PC-9 (cell line): ENCODE measurements at regions not wholly inside any gene's neighbourhood (a gene's known extent, or its start where the extent isn't known, plus 50 kb on each side); places are given as distances from the start of the nearest gene placed in this dataset.

Experiments
- BruUV-seq: library from RNA; stranded (reverse); fragments of 400-500 nt; replicated peaks from 2 replicates; lab custom pipeline; 2021; lab: Mats Ljungman, UMichigan
- CTCF ChIA-PET: fragments of 300-600 bp; sonication (Branson Sonifier 250); formaldehyde crosslinking; loops from one replicate; lab custom pipeline; 2022; ENCODE audit warnings: antibody characterized with exemption; lab: Charles Lee
- POLR2A ChIA-PET: fragments of 300-600 bp; sonication (Branson Sonifier 250); formaldehyde crosslinking; loops from one replicate; lab custom pipeline; 2022; ENCODE audit warnings: antibody characterized with exemption; ENCODE audit not compliant: unreplicated experiment; lab: Charles Lee
- DNase-seq, 2 experiments: peaks; one replicate each; pipeline versions ENCODE4 v3.0.0 to v3.0.0-alpha.2; 2015 to 2022; ENCODE audit warnings: mixed read lengths in 1 of 2
- H2AFZ ChIP-seq: fragments of 200-600 bp; sonication (generic); 2 replicates; pipeline ENCODE4 v1.8.1; 2017; ENCODE audit warnings: antibody characterized with exemption
- H3F3A ChIP-seq: fragments of 200-600 bp; sonication (generic); 2 replicates; pipeline ENCODE4 v1.8.1; 2017; ENCODE audit warnings: antibody characterized with exemption, mild to moderate bottlenecking, low read depth; ENCODE audit not compliant: insufficient read depth
- H3K27ac ChIP-seq: fragments of 200-600 bp; sonication (generic); 2 replicates; pipeline ENCODE4 v1.6.1; 2016; ENCODE audit warnings: mixed run types
- H3K27me3 ChIP-seq: fragments of 200-600 bp; sonication (generic); 2 replicates; pipeline ENCODE4 v1.6.1; 2016; ENCODE audit warnings: low read depth, mixed run types; ENCODE audit not compliant: insufficient read depth
- H3K36me3 ChIP-seq: fragments of 200-600 bp; sonication (generic); 2 replicates; pipeline ENCODE4 v1.6.1; 2016; ENCODE audit warnings: low read depth, mixed run types
- H3K4me1 ChIP-seq: fragments of 200-600 bp; sonication (generic); replicated peaks from 2 replicates; pipeline ENCODE4 v1.6.1; 2016; ENCODE audit warnings: mixed run types; ENCODE audit not compliant: insufficient read depth
- H3K4me2 ChIP-seq: fragments of 200-600 bp; sonication (generic); 2 replicates; pipeline ENCODE4 v1.6.1; 2017; ENCODE audit warnings: mixed run types
- H3K4me3 ChIP-seq: fragments of 200-600 bp; sonication (generic); 2 replicates; pipeline ENCODE4 v1.6.1; 2016; ENCODE audit warnings: mixed run types
- H3K79me2 ChIP-seq: fragments of 200-600 bp; sonication (generic); 2 replicates; pipeline ENCODE4 v1.6.1; 2017; ENCODE audit warnings: low read depth, mixed run types
- H3K9me2 ChIP-seq: fragments of 200-600 bp; sonication (generic); 2 replicates; pipeline ENCODE4 v1.8.1; 2017; ENCODE audit warnings: mild to moderate bottlenecking; ENCODE audit not compliant: insufficient read depth
- H3K9me3 ChIP-seq: fragments of 200-600 bp; sonication (generic); 2 replicates; pipeline ENCODE4 v1.8.1; 2016; ENCODE audit warnings: low read depth; ENCODE audit not compliant: insufficient read depth
- H4K20me1 ChIP-seq: fragments of 200-600 bp; sonication (generic); 2 replicates; pipeline ENCODE4 v1.8.1; 2017; ENCODE audit not compliant: insufficient read depth
- EZH2 ChIP-seq: fragments of 200-600 bp; sonication (generic); IDR thresholded peaks from 2 replicates; pipeline ENCODE4 v1.8.0; 2017; ENCODE audit warnings: antibody characterized with exemption, low read depth
- intact Hi-C: fragments of 100-400 bp; cut with micrococcal nuclease; formaldehyde crosslinking; loops from one replicate; pipeline ENCODE4 v1.10.0; 2022; ENCODE audit not compliant: unreplicated experiment
- TF ChIP-seq, protein P1 (sequence below): fragments of 200-600 bp; sonication (generic); conservative IDR thresholded peaks from 2 replicates; pipeline ENCODE4 v1.6.1; 2017; ENCODE audit warnings: mixed run types, antibody characterized with exemption, mild to moderate bottlenecking, moderate library complexity

DNA sequence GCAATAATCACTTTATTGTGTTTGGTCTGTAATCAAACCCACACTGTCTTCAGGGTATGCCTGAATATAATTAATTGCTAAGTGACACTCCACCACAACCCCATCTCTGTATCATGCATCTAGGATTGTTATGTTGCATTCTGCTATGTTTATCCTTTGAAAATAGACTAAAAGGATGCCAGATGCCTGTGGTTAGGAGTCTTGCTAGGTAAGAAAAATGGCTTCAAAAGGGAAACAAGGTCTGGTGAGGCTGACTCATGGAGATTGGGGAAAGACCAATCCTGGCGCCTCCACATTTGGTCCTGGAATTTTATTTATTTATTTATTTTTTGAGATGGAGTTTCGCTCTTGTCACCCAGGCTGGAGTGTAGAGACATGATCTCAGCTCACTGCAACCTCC is 360.5 kb upstream of the SLC7A11 start:
- H3K4me2 ChIP-seq: no peak overlapping the region
- H4K20me1 ChIP-seq: no peaks in the 10 kb centered on the region
- no peaks in the 10 kb centered on the region for H3K9me3 ChIP-seq
- TF ChIP-seq, protein P1, sequence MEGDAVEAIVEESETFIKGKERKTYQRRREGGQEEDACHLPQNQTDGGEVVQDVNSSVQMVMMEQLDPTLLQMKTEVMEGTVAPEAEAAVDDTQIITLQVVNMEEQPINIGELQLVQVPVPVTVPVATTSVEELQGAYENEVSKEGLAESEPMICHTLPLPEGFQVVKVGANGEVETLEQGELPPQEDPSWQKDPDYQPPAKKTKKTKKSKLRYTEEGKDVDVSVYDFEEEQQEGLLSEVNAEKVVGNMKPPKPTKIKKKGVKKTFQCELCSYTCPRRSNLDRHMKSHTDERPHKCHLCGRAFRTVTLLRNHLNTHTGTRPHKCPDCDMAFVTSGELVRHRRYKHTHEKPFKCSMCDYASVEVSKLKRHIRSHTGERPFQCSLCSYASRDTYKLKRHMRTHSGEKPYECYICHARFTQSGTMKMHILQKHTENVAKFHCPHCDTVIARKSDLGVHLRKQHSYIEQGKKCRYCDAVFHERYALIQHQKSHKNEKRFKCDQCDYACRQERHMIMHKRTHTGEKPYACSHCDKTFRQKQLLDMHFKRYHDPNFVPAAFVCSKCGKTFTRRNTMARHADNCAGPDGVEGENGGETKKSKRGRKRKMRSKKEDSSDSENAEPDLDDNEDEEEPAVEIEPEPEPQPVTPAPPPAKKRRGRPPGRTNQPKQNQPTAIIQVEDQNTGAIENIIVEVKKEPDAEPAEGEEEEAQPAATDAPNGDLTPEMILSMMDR: no peak
- TF ChIP-seq EZH2: no peak
- intact Hi-C loops: no loop called here
- no peaks in the 10 kb centered on the region for H3K9me2 ChIP-seq
- H2AFZ ChIP-seq: no peak overlapping the region
- H3F3A ChIP-seq: no peaks in the 10 kb centered on the region
- H3K4me1 ChIP-seq: no peaks in the 10 kb centered on the region
- DNase-seq: no peak
- CTCF ChIA-PET: no interaction called here
- no peaks in the 10 kb centered on the region for H3K36me3 ChIP-seq
- H3K27me3 ChIP-seq: no peaks in the 10 kb centered on the region
- no TSS peak for BruUV-seq
- H3K27ac ChIP-seq: no peak overlapping the region
- no peak overlapping the region for H3K4me3 ChIP-seq
- POLR2A ChIA-PET: no interaction called here
- no peaks in the 10 kb centered on the region for H3K79me2 ChIP-seq

DNA sequence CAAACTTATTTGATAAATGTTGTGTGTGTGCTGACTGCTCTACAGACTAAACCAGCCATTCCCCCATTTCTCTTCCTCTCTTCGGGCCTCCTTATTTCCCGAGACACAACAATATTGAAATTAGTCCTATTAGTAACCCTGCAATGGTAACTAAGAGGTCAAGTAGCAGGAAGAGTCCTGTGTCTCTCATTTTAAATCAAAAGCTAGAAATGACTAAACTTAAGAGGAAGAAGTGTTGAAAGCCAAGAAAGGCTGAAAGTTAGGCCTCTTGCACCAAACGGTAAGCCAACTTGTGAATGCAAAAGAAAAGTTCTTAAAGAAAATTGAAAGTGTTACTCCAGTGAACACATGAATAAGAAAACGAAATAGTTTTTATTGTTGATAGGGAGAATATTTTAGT is 357.8 kb upstream of the SLC7A11 start:
- BruUV-seq: no TSS peak
- H3F3A ChIP-seq: no peaks in the 10 kb centered on the region
- H3K27ac ChIP-seq: no peak overlapping the region
- no peak overlapping the region for H3K4me2 ChIP-seq
- intact Hi-C loops: no loop called here
- TF ChIP-seq, protein P1: no peak
- TF ChIP-seq EZH2: no peak
- H4K20me1 ChIP-seq: no peaks in the 10 kb centered on the region
- H3K27me3 ChIP-seq: no peaks in the 10 kb centered on the region
- H3K4me1 ChIP-seq: no peaks in the 10 kb centered on the region
- H3K4me3 ChIP-seq: no peak overlapping the region
- CTCF ChIA-PET: no interaction called here
- no peaks in the 10 kb centered on the region for H3K36me3 ChIP-seq
- POLR2A ChIA-PET: no interaction called here
- no peak for DNase-seq
- H3K9me3 ChIP-seq: no peaks in the 10 kb centered on the region
- H3K79me2 ChIP-seq: no peaks in the 10 kb centered on the region
- H2AFZ ChIP-seq: no peak overlapping the region
- no peaks in the 10 kb centered on the region for H3K9me2 ChIP-seq

DNA sequence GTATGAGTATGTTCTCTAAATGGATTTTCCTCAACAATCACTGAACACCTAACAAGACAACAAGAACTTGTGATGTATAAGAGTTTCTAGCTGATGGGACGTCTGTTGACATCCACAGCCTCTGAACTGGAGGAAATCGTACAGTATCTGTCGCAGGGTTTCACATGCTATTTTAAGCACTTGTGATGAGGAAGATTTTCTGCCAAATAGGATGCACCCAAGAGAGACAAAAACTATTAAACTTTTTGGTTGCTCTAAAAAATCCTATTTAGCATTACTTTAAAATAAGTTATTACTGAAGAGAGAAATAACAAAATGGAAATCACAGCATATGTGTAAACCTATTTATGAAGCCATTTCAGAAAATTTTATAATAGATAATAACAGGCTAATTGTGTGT is 356.1 kb upstream of the SLC7A11 start:
- CTCF ChIA-PET: no interaction called here

More for the DNA sequence above, 356.1 kb upstream of the SLC7A11 start:
- no peaks in the 10 kb centered on the region for H4K20me1 ChIP-seq
- no peaks in the 10 kb centered on the region for H3F3A ChIP-seq
- intact Hi-C loops: no loop called here
- no peaks in the 10 kb centered on the region for H3K36me3 ChIP-seq
- no peak overlapping the region for H2AFZ ChIP-seq
- H3K4me3 ChIP-seq: no peak overlapping the region
- H3K4me1 ChIP-seq: no peaks in the 10 kb centered on the region
- no peaks in the 10 kb centered on the region for H3K9me3 ChIP-seq
- POLR2A ChIA-PET: no interaction called here
- no peak for DNase-seq
- no peak overlapping the region for H3K4me2 ChIP-seq
- H3K27me3 ChIP-seq: no peaks in the 10 kb centered on the region
- no peaks in the 10 kb centered on the region for H3K79me2 ChIP-seq
- H3K9me2 ChIP-seq: no peaks in the 10 kb centered on the region
- BruUV-seq: no TSS peak
- H3K27ac ChIP-seq: no peak overlapping the region
- TF ChIP-seq, protein P1: no peak
- no peak for TF ChIP-seq EZH2
